Body of pancreas (tissue), 4 donors: ENCODE measurements at regions not wholly inside any gene's neighbourhood (a gene's known extent, or its start where the extent isn't known, plus 50 kb on each side); places are given as distances from the start of the nearest gene placed in this dataset.

Source experiments
- CTCF ChIP-seq, 7 experiments: fragments of 450-650 bp in 4 of 7; fragments of 200-600 bp in 3 of 7; sonication (generic) in 3 of 7; IDR thresholded peaks; one replicate each; pipeline ENCODE4 v1.5.1; 2016 to 2019; ENCODE audit warnings: antibody characterized with exemption in 7 of 7
- POLR2A ChIP-seq, 3 donors: fragments of 450-650 bp; IDR thresholded peaks; one replicate each; pipeline ENCODE4 v1.6.1; 2016; ENCODE audit warnings: antibody characterized with exemption in 3 of 3, mild to moderate bottlenecking in 2 of 3

GRCh38 chr5:74367934-74368333, 272.6 kb downstream of the ENC1 start:
- TF ChIP-seq CTCF (IDR thresholded peaks at IDR 0.05) (no peak), POLR2A (IDR thresholded peaks at IDR 0.05) (no peak)
